ENCODE measurements at regions not wholly inside any gene's neighbourhood (a gene's known extent, or its start where the extent isn't known, plus 50 kb on each side); places are given as distances from the start of the nearest gene placed in this dataset.

DNA sequence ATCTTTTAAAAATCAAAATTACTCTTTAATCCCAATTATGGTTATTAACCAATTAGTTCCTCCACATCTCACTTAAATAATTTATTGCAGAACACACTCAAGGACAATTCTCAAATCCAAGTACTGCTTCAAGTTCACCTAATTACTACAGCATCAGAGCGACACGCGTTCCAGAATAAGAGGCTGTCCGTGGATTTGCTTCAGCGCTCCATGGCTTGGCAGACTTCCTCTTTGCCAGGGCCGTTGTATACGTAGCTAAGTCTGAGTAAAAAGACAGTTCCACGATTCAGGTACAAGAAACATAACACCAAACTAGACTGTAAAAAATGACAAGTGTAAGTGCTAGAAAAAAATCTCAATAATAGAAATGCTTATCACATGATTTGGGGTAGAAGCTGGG, 153.2 kb upstream of the MYT1L start:
- Histone ChIP-seq H2AFZ (ENCODE audit: low read depth) (no peak overlapping the region), H3K27me3 (ENCODE audit: insufficient read depth) (no peaks in the 10 kb centered on the region), H3K79me2 (ENCODE audit: insufficient read depth) (no peaks in the 10 kb centered on the region), H3K36me3 (replicated peaks in 1 of 2; ENCODE audit: control insufficient read depth in 1 of 2, insufficient read depth in 2 of 2, low read length in 1 of 2) (no peaks in the 10 kb centered on the region), H3K9ac (no peak overlapping the region), H3K4me1 (ENCODE audit: control insufficient read depth in 1 of 2, insufficient read depth in 2 of 2, low read depth in 1 of 2, low read length in 1 of 2) (no peaks in the 10 kb centered on the region), H4K20me1 (ENCODE audit: insufficient read depth) (no peaks in the 10 kb centered on the region), H3F3A (replicated peaks; ENCODE audit: insufficient read depth) (no peaks in the 10 kb centered on the region), H3K9me2 (no peaks in the 10 kb centered on the region), H3K4me2 (no peak overlapping the region), H3K9me3 (no peaks in the 10 kb centered on the region), H3K27ac (ENCODE audit: low read depth in 2 of 2, low read length in 1 of 2) (no peak overlapping the region), H3K4me3 (ENCODE audit: low read depth in 2 of 2, low read length in 1 of 2) (no peak overlapping the region)
- ChIA-PET CTCF (no interaction called here), POLR2A (no interaction called here)
- 73% methylated on average over 8 of the region's 8 CpGs for WGBS (ENCODE audit: low lambda C conversion rate)
- TF ChIP-seq EZH2phosphoT487 (IDR thresholded peaks at IDR 0.05; ENCODE audit: borderline replicate concordance, low read depth) (no peak), YY1 (IDR thresholded peaks at IDR 0.05; ENCODE audit: low read depth) (no peak), USF2 (IDR thresholded peaks at IDR 0.05; ENCODE audit: borderline replicate concordance, low read depth, low read length) (no peak), TEAD4 (IDR thresholded peaks at IDR 0.05; ENCODE audit: borderline replicate concordance, insufficient read depth) (no peak), POLR2AphosphoS5 (IDR thresholded peaks at IDR 0.05; ENCODE audit: low read depth, low read length) (no peak), MEF2A (IDR thresholded peaks at IDR 0.05; ENCODE audit: borderline replicate concordance, low read depth) (no peak), ELF1 (IDR thresholded peaks at IDR 0.05) (no peak), MXI1 (IDR thresholded peaks at IDR 0.05; ENCODE audit: low read depth, low read length) (no peak), RFX5 (IDR thresholded peaks at IDR 0.05; ENCODE audit: low read length) (no peak), GATA2 (CRISPR knock-in tag; IDR thresholded peaks at IDR 0.05) (no peak), NFIC (IDR thresholded peaks at IDR 0.05; ENCODE audit: borderline replicate concordance) (no peak), RCOR1 (IDR thresholded peaks at IDR 0.05; ENCODE audit: low read length) (no peak), RXRA (IDR thresholded peaks at IDR 0.05; ENCODE audit: borderline replicate concordance, low read depth) (no peak), SIN3A (IDR thresholded peaks at IDR 0.05; ENCODE audit: borderline replicate concordance, low read depth, low read length) (no peak), SMC3 (IDR thresholded peaks at IDR 0.05; ENCODE audit: low read depth, low read length) (no peak)
- TF ChIP-seq, protein P1, sequence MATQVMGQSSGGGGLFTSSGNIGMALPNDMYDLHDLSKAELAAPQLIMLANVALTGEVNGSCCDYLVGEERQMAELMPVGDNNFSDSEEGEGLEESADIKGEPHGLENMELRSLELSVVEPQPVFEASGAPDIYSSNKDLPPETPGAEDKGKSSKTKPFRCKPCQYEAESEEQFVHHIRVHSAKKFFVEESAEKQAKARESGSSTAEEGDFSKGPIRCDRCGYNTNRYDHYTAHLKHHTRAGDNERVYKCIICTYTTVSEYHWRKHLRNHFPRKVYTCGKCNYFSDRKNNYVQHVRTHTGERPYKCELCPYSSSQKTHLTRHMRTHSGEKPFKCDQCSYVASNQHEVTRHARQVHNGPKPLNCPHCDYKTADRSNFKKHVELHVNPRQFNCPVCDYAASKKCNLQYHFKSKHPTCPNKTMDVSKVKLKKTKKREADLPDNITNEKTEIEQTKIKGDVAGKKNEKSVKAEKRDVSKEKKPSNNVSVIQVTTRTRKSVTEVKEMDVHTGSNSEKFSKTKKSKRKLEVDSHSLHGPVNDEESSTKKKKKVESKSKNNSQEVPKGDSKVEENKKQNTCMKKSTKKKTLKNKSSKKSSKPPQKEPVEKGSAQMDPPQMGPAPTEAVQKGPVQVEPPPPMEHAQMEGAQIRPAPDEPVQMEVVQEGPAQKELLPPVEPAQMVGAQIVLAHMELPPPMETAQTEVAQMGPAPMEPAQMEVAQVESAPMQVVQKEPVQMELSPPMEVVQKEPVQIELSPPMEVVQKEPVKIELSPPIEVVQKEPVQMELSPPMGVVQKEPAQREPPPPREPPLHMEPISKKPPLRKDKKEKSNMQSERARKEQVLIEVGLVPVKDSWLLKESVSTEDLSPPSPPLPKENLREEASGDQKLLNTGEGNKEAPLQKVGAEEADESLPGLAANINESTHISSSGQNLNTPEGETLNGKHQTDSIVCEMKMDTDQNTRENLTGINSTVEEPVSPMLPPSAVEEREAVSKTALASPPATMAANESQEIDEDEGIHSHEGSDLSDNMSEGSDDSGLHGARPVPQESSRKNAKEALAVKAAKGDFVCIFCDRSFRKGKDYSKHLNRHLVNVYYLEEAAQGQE (IDR thresholded peaks at IDR 0.05; ENCODE audit: low read depth, low read length), result no peak
- no peak for DNase-seq
